Hepatic stellate cell (primary cell): ENCODE measurements at regions not wholly inside any gene's neighbourhood (a gene's known extent, or its start where the extent isn't known, plus 50 kb on each side); places are given as distances from the start of the nearest gene placed in this dataset.
"Not testable (repeated sequence)": the region's sequence is repeated elsewhere in the genome, so short reads cannot be mapped to it uniquely, and the experiment has no call there.

Source experiments
- DNase-seq: peaks from one replicate; pipeline ENCODE4 v3.0.0; 2011; ENCODE audit warnings: low spot score

DNA sequence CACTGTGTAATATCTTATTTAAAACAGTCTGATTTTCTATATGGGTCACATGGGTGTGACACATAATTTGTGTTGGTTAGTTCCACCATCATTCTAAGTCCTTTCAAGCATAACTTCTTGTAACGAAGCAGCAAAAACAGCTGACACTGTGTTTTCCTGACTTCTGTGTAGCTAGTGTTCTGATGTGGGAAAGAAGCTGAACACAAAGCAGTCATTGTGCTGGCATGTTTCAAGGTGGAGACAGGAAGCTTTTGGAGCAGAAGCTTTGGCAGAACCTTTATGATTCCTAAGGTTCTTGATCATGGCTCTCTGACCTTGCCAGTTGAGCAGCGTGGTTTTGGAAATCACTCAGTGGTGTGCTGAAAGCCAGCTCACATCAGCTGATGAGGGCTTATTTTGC lies 351.7 kb upstream of the MDGA2 start:
- DNase-seq = no peak

GRCh38 chr14:48023881-48024280 lies 348.5 kb upstream of the MDGA2 start:
- no peak for DNase-seq

DNA sequence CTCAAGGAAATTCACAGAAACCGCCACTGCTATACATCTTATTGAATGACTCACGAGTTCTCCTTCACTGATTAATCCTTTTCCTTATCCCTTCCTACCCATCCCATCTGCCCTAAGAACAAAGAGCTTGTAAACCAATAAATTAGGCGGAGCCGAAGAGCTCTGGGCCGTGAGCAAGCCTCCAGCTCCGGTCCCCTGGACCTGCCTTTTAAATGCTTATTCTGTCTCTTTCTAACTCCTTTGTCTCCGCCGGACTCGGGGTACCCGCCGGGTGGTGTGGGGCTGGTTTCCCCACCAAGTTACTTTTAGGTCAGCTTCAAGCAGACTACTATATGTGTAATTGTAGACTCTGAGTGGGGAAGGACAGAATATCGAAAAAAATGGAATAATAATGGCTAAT lies 336.1 kb upstream of the MDGA2 start:
- DNase-seq = not testable (repeated sequence)

GRCh38 chr14:48008646-48009045 lies 333.2 kb upstream of the MDGA2 start:
- DNase-seq = no peak

GRCh38 chr14:48005986-48006385 lies 330.6 kb upstream of the MDGA2 start:
- no peak for DNase-seq

- no peak for DNase-seq
Observed at GRCh38 chr14:47993883-47994282, 318.5 kb upstream of the MDGA2 start.

DNA sequence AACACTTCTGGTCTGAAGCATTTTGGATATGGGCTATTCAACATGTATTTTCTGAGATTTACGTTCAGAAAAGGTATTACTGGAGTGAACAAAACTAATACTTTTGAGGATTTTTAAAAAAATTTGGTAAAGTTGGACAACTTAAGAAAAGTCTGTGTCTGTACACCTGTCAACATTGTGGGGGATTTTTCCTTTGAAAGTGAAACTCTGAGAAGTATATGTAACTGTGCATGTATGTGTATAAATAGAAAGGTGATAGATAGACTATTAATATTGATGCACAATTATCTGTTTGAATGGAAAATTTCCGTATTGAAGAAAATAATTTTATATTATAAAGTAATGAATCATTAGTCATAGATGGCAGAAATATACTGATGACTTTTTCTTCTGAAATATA lies 312.8 kb upstream of the MDGA2 start:
- no peak for DNase-seq

DNA sequence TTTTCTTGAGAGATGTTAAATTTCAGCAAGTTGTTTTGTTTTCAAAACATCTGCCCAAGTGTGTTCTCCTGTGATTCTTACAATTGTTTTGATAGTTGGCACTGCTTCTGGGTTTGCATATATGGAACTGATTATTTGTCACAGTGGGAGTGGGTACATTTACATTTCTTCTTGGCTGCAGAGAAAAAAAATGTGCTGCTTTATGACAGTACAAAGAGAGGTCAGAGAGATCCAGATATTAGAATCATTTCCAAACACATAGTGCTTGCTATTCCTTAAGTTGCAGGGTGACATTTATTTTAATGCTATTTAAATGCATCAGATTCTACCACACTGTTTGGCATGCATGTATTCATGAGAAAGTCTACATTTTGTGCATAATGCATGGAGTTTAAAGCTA lies 303.5 kb upstream of the MDGA2 start:
- no peak for DNase-seq

DNA sequence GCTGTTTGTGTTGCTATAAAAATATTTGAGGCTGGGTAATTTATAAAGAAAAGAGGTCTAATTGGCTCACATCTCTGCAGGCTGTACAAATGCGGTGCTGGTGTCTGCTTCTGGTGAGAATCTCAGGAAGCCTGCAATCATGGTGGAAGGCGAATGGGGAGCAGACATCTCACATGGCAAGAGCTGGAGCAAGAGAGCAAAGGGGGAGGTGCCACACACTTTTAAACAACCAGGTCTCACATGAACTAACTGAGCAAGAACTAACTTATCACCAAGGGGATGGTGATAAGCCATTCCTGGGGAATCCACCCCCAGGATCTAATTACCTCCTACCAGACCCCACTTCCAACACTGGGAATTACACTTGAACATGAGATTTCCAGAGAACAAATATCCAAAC lies 300.7 kb upstream of the MDGA2 start:
- no peak for DNase-seq

DNA sequence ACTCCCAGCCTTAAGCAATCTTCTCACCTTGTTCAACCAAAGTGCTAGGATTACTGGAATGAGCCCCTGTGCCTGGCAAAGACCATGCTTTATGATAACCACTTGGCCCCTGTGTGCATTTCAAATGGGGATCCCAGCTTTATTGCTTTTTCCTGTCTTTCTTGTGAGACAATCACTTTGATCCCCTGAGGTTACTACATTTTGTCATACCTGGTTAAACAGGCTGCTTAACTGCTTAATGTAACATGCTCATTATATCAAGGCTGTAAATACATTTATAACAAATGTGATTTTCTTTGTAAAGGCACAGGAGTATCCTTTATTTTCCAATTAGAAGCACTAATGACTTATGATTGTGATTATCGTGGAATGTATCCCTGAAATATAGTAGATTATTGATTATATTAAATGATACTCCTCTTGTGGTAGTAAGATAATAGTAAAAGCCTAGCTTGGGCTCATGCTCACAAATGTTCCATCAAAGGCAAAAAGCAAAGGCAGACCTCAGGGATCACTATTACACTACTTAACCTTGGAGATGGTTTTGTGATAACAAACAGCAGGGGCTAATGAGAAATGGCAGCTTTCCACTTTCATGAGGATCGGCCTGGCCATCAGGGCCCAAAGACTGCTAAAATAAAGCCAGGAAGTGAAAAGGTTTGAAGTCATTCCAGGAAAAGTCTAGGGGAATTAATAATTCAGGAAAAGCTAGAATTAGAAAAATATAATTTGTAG lies 290.8 kb upstream of the MDGA2 start:
- no peak for DNase-seq

DNA sequence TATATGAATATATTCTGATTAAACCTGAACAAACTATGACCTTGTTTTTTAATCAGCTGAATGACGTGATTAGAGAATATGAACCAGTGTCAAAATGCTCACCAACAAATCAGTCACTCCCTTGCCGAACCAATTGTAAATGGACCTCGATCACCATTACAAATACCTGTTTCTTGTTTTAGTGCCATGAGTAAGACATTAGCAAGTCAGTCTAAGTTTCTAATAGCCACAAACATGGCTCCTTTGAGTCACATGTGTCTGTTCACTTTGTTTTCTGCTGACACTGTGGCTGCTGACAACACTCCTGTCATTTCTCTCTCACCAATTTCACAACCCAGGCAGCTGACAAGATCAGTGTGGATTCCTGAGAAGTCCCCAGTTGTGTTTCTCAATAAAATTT lies 286.2 kb upstream of the MDGA2 start:
- DNase-seq = no peak

- DNase-seq = no peak
Observed at GRCh38 chr14:47959740-47960139, 284.3 kb upstream of the MDGA2 start.

GRCh38 chr14:47949006-47949405 lies 273.6 kb upstream of the MDGA2 start:
- DNase-seq = no peak

DNA sequence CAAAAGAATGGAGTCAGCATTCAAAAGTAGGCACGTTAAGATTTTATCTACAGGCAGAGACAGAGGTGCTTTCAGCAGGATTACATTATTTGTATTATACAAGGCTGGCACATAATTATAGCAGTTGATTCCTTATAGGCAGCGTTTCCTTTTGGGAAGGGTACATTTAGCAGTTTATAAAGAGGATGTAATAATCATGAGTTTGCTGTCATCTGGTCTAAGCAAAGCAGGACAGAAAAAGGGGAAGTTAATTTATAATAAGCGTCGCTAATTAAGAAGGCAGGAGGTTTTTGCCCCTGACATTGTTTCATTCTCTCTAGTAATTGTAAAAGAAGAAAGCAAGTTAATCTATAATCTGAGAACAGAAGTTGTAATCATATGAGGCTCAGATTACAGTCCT lies 259.9 kb upstream of the MDGA2 start:
- DNase-seq = no peak

GRCh38 chr14:47929334-47929733 lies 253.9 kb upstream of the MDGA2 start:
- no peak for DNase-seq

DNA sequence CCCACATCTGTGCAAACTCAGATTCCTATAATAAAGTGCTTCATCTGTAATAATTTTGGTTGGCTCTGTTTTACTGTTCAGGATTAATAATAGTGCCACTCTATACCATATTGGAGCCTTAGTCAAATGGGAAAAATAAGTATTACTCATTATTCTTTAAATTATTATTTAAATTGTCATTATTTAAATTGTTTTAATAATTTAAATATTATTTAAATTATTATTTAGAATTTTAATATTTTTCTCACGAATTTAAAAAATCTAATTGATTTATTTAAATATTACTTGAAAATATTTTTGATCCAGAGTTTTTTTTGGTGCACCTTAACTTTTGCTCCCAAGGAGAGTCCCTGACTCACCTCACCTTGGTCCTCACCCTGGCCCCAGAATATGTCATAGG lies 245.7 kb upstream of the MDGA2 start:
- no peak for DNase-seq

GRCh38 chr14:47919997-47920396 lies 244.6 kb upstream of the MDGA2 start:
- no peak for DNase-seq

GRCh38 chr14:47919334-47919846 lies 244.0 kb upstream of the MDGA2 start:
- DNase-seq = no peak

DNA sequence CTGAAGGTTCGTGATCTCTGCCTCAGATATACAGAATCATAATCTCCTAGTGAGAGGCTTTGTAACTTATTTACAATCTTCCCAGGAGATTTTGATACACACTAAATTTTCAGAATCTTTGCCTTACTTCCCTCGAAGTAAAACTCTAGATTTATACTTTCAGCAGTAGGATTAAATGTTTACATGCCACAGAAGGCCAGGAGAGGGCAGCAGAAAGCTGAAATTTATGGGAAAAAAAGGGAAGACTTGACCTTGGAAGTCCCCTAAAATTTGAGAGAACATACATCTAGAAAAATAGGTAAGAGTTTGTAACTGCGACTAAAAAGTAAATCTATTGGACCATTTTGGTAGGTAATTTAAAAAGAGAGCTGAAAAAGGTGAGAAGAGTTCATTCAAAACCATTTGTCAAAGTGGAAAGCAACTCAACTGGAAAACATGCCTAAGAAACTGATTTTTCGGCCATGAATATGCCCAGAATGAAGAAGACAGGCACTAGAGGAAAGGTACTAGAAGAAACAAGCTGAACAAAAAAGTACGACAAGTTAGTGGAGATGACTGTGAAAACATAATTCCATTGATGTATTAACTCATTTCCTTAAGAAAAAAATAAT lies 242.0 kb upstream of the MDGA2 start:
- no peak for DNase-seq

- DNase-seq = not testable (repeated sequence)
Observed at GRCh38 chr14:47901141-47901540, 225.7 kb upstream of the MDGA2 start.

- DNase-seq = no peak
Observed at GRCh38 chr14:47899685-47900084, 224.3 kb upstream of the MDGA2 start.

GRCh38 chr14:47874350-47874749 lies 198.9 kb upstream of the MDGA2 start:
- DNase-seq = no peak

DNA sequence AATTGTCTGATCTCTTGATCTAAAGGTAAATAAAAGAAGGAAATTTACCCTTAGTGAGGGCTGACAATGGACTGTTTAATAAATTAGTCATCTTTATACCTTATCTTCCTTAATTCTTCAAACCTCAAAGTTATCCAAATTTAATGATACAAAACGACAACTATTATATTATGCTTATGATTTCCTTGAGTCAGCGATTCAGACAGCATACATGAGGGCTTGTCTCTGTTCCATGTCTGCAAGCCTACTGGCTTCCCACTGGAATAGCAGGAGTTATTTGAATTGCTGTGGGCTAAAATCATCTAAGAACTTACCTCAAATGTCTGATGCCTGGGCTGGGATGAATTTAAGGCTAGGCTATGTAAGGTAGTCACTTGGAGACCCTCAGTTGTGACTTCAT lies 197.2 kb upstream of the MDGA2 start:
- no peak for DNase-seq

- no peak for DNase-seq
Observed at GRCh38 chr14:47863441-47863840, 188.0 kb upstream of the MDGA2 start.
